ENCODE measurements at regions not wholly inside any gene's neighbourhood (a gene's known extent, or its start where the extent isn't known, plus 50 kb on each side); places are given as distances from the start of the nearest gene placed in this dataset.

GRCh38 chr15:62945063-62945462 lies 97.5 kb upstream of the TPM1 start:
- no TSS peak for BruUV-seq (replicated peaks)
- Mint-ChIP-seq H3K9me3 (ENCODE audit: unreplicated experiment) (no peaks in the 10 kb centered on the region), H3K4me1 (ENCODE audit: insufficient read depth, unreplicated experiment) (peaks cover 20% of the 10 kb centered on the region), H3K4me3 (ENCODE audit: unreplicated experiment) (no peak overlapping the region), H3K27me3 (ENCODE audit: insufficient read depth, unreplicated experiment) (peaks cover 22% of the 10 kb centered on the region), H3K36me3 (ENCODE audit: insufficient read depth, unreplicated experiment) (no peaks in the 10 kb centered on the region), H3K27ac (ENCODE audit: low read depth, unreplicated experiment) (no peak overlapping the region)
- ChIA-PET POLR2A (no interaction called here), CTCF (no interaction called here)
- DNase-seq (ENCODE audit: unreplicated experiment), result no peak
- intact Hi-C loops (cut with micrococcal nuclease), result no loop called here
- no peak for TF ChIP-seq CTCF (IDR thresholded peaks at IDR 0.05; ENCODE audit: unreplicated experiment)

GRCh38 chr15:62945760-62946159 lies 96.8 kb upstream of the TPM1 start:
- H3K27ac Mint-ChIP-seq (ENCODE audit: low read depth, unreplicated experiment), result no peak overlapping the region

GRCh38 chr15:62946940-62947339 lies 95.6 kb upstream of the TPM1 start:
- TF ChIP-seq CTCF (IDR thresholded peaks at IDR 0.05; ENCODE audit: unreplicated experiment), result no peak
- DNase-seq (ENCODE audit: unreplicated experiment), result no peak
- Mint-ChIP-seq H3K36me3 (ENCODE audit: insufficient read depth, unreplicated experiment) (no peaks in the 10 kb centered on the region), H3K27ac (ENCODE audit: low read depth, unreplicated experiment) (no peak overlapping the region), H3K4me1 (ENCODE audit: insufficient read depth, unreplicated experiment) (peaks cover 3% of the 10 kb centered on the region), H3K4me3 (ENCODE audit: unreplicated experiment) (no peak overlapping the region), H3K9me3 (ENCODE audit: unreplicated experiment) (no peaks in the 10 kb centered on the region), H3K27me3 (ENCODE audit: insufficient read depth, unreplicated experiment) (peaks cover 22% of the 10 kb centered on the region)
- BruUV-seq (replicated peaks), result no TSS peak
- intact Hi-C loops (cut with micrococcal nuclease), result no loop called here
- ChIA-PET POLR2A (no interaction called here), CTCF (no interaction called here)

More at GRCh38 chr15:62945760-62946159, 96.8 kb upstream of the TPM1 start:
- no TSS peak for BruUV-seq (replicated peaks)
- no peak overlapping the region for H3K4me3 Mint-ChIP-seq (ENCODE audit: unreplicated experiment)
- no peak for TF ChIP-seq CTCF (IDR thresholded peaks at IDR 0.05; ENCODE audit: unreplicated experiment)
- DNase-seq (ENCODE audit: unreplicated experiment), result no peak
- H3K9me3 Mint-ChIP-seq (ENCODE audit: unreplicated experiment), result no peaks in the 10 kb centered on the region
- ChIA-PET CTCF (no interaction called here), POLR2A (no interaction called here)
- peaks cover 15% of the 10 kb centered on the region for H3K4me1 Mint-ChIP-seq (ENCODE audit: insufficient read depth, unreplicated experiment)
- no peaks in the 10 kb centered on the region for H3K36me3 Mint-ChIP-seq (ENCODE audit: insufficient read depth, unreplicated experiment)
- intact Hi-C loops (cut with micrococcal nuclease), result no loop called here
- peaks cover 22% of the 10 kb centered on the region for H3K27me3 Mint-ChIP-seq (ENCODE audit: insufficient read depth, unreplicated experiment)

GRCh38 chr15:62950462-62950931 lies 92.0 kb upstream of the TPM1 start:
- no peaks in the 10 kb centered on the region for H3K36me3 Mint-ChIP-seq (ENCODE audit: insufficient read depth, unreplicated experiment)
- no peaks in the 10 kb centered on the region for H3K4me1 Mint-ChIP-seq (ENCODE audit: insufficient read depth, unreplicated experiment)
- TF ChIP-seq CTCF (IDR thresholded peaks at IDR 0.05; ENCODE audit: unreplicated experiment), result no peak
- no TSS peak for BruUV-seq (replicated peaks)
- intact Hi-C loops (cut with micrococcal nuclease), result no loop called here
- H3K27ac Mint-ChIP-seq (ENCODE audit: low read depth, unreplicated experiment), result no peak overlapping the region
- ChIA-PET CTCF (no interaction called here), POLR2A (no interaction called here)
- H3K9me3 Mint-ChIP-seq (ENCODE audit: unreplicated experiment), result no peaks in the 10 kb centered on the region
- DNase-seq (ENCODE audit: unreplicated experiment), result no peak
- H3K27me3 Mint-ChIP-seq (ENCODE audit: insufficient read depth, unreplicated experiment), result peaks cover 22% of the 10 kb centered on the region
- H3K4me3 Mint-ChIP-seq (ENCODE audit: unreplicated experiment), result no peak overlapping the region
